Effector memory CD8-positive, alpha-beta T cell (primary cell): ENCODE measurements at regions not wholly inside any gene's neighbourhood (a gene's known extent, or its start where the extent isn't known, plus 50 kb on each side); places are given as distances from the start of the nearest gene placed in this dataset.
"Not testable (repeated sequence)": the region's sequence is repeated elsewhere in the genome, so short reads cannot be mapped to it uniquely, and the experiment has no call there.

Experiments used
- ATAC-seq: fragments of 150-1000 bp; cut with Tn5 transposase; replicated peaks from 2 replicates; pipeline ENCODE4 v1.10.0; 2021; ENCODE audit warnings: mild to moderate bottlenecking, moderate library complexity
- DNase-seq, 3 experiments: peaks; one replicate each; pipeline ENCODE4 v3.0.0; 2021
- H3K27ac Mint-ChIP-seq, 2 donors: one replicate each; pipeline ENCODE4 v1.8.0; 2022; ENCODE audit warnings: mild to moderate bottlenecking in 2 of 2, mixed read lengths in 2 of 2, moderate library complexity in 2 of 2
- H3K27me3 Mint-ChIP-seq, 2 donors: one replicate each; pipeline ENCODE4 v1.8.0; 2022; ENCODE audit warnings: mixed read lengths in 2 of 2
- H3K36me3 Mint-ChIP-seq: one replicate; pipeline ENCODE4 v1.8.0; 2022; ENCODE audit warnings: mild to moderate bottlenecking, moderate library complexity, mixed read lengths; ENCODE audit not compliant: insufficient read depth
- H3K4me1 Mint-ChIP-seq, 2 donors: one replicate each; pipeline ENCODE4 v1.8.0; 2022; ENCODE audit warnings: low read depth in 2 of 2, mixed read lengths in 2 of 2
- H3K4me3 Mint-ChIP-seq, 2 donors: one replicate each; pipeline ENCODE4 v1.8.0; 2022; ENCODE audit warnings: mild to moderate bottlenecking in 2 of 2, mixed read lengths in 2 of 2, moderate library complexity in 2 of 2
- H3K9me3 Mint-ChIP-seq, 2 donors: one replicate each; pipeline ENCODE4 v1.8.0; 2022; ENCODE audit warnings: mixed read lengths in 2 of 2

DNA sequence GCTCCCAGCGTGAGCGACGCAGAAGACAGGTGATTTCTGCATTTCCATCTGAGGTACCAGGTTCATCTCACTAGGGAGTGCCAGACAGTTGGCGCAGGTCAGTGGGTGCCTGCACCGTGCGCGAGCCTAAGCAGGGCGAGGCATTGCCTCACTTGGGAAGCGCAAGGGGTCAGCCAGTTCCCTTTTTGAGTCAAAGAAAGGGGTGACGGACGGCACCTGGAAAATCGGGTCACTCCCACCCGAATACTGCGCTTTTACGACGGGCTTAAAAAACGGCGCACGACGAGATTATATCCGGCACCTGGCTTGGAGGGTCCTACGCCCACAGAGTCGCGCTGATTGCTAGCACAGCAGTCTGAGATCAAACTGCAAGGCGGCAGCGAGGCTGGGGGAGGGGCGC lies 915.9 kb upstream of the FBXO33 start:
- H3K36me3 Mint-ChIP-seq, ATAC-seq, H3K9me3 Mint-ChIP-seq, H3K4me3 Mint-ChIP-seq, DNase-seq, H3K27ac Mint-ChIP-seq, H3K4me1 Mint-ChIP-seq, H3K27me3 Mint-ChIP-seq: not testable (repeated sequence)

DNA sequence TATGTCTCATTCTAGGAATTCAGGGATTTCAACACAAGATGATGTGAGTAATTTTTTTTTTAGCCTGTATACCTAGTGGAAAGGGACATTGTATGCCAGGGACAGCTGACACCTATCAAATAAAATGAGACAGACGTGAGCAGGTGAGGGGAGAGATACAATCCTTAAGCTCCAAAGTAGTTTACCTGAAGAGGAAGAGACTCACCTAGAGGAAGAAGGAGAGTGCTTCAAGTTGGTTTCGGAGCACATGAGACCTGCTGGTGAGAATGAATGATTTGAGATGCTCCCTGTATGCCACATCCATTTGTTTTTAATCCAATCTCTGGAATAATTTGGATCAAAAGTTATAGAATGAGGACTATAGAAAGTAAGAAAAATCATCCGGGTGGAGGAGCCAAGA lies 915.4 kb upstream of the FBXO33 start:
- Mint-ChIP-seq H3K4me3 (no peak overlapping the region), H3K27me3 (no peaks in the 10 kb centered on the region), H3K4me1 (no peaks in the 10 kb centered on the region), H3K9me3 (peaks cover 0 to 2% of the 10 kb centered on the region in 2 donors), H3K36me3 (no peaks in the 10 kb centered on the region), H3K27ac (no peak overlapping the region)
- no peak for ATAC-seq
- no peak for DNase-seq

DNA sequence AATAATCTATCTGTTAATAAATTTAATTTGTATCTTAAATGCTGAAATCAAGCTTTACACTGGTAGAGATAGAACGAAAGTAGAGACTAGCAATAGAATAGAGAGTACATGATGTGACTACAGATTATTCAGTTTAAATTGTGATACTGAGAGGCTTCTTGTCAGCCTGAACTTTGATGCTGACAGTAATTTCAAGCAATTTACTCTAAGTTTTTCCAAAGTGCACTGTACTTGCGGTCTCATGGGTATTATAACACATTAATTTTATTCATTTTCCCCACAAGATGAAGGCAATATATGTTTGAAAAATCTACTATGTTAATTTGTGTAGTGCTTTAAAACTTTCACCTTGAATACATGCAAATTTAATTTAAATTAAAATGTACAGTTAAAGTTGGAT lies 914.0 kb upstream of the FBXO33 start:
- H3K27ac Mint-ChIP-seq: no peak overlapping the region
- DNase-seq (no peak), ATAC-seq (no peak)
- no peaks in the 10 kb centered on the region for H3K4me1 Mint-ChIP-seq
- H3K9me3 Mint-ChIP-seq: peaks cover 0 to 2% of the 10 kb centered on the region in 2 donors
- no peaks in the 10 kb centered on the region for H3K27me3 Mint-ChIP-seq
- H3K36me3 Mint-ChIP-seq: no peaks in the 10 kb centered on the region
- H3K4me3 Mint-ChIP-seq: no peak overlapping the region

DNA sequence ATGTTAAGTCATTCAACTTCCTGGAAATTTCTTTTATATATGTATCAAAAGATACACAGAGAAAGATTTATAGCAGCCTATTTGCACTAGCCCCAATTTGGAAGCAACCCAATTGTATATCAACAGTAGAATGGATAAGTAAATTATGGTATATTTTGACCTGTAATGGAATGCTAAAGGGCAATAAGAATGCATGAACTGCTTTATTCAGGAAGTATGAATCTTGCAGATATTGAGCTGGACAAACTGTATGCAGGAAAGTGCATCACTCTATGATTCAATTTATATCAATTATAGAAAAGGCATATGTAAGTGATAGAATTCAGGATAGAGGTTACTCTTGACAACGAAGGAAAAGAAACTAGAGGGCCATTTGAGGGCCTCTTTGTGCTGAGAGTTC lies 913.1 kb upstream of the FBXO33 start:
- no peaks in the 10 kb centered on the region for H3K36me3 Mint-ChIP-seq
- DNase-seq (no peak), ATAC-seq (no peak)
- H3K27me3 Mint-ChIP-seq: no peaks in the 10 kb centered on the region
- H3K27ac Mint-ChIP-seq: no peak overlapping the region
- peaks cover 0 to 2% of the 10 kb centered on the region in 2 donors for H3K9me3 Mint-ChIP-seq
- no peaks in the 10 kb centered on the region for H3K4me1 Mint-ChIP-seq
- no peak overlapping the region for H3K4me3 Mint-ChIP-seq

GRCh38 chr14:40340708-40341107 lies 908.5 kb upstream of the FBXO33 start:
- no peaks in the 10 kb centered on the region for H3K36me3 Mint-ChIP-seq
- H3K27ac Mint-ChIP-seq: no peak overlapping the region
- DNase-seq (no peak), ATAC-seq (no peak)
- peaks cover 0 to 4% of the 10 kb centered on the region in 2 donors for H3K9me3 Mint-ChIP-seq
- no peaks in the 10 kb centered on the region for H3K27me3 Mint-ChIP-seq
- no peak overlapping the region for H3K4me3 Mint-ChIP-seq
- no peaks in the 10 kb centered on the region for H3K4me1 Mint-ChIP-seq

DNA sequence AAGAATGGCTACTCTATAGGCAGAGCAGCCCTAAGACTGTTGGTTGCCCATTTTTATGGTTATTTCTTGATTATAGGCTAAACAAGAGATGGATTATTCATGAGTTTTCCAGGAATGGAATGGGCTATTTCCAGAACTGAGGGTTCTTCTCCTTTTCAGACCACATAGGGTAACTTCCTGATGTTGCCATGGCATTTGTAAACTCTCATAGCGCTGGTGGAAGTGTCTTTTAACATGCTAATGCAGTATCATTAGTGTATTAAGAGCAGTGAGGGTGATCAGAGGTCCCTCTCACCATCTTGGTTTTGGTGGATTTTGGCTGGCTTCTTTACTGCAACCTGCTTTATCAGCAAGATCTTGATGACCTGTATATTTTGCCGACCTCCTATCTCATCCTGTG lies 904.6 kb upstream of the FBXO33 start:
- H3K27ac Mint-ChIP-seq: no peak overlapping the region

DNA sequence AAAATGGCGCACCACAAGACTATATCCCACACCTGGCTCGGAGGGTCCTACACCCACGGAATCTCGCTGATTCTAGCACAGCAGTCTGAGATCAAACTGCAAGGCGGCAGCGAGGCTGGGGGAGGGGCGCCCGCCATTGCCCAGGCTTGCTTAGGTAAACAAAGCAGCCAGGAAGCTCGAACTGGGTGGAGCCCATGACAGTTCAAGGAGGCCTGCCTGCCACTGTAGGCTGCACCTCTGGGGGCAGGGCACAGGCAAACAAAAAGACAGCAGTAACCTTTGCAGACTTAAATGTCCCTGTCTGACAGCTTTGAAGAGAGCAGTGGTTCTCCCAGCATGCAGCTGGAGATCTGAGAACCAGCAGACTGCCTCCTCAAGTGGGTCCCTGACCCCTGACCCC lies 894.3 kb upstream of the FBXO33 start:
- not testable (repeated sequence) for H3K27ac Mint-ChIP-seq, H3K4me1 Mint-ChIP-seq, H3K4me3 Mint-ChIP-seq, H3K9me3 Mint-ChIP-seq, ATAC-seq, DNase-seq, H3K27me3 Mint-ChIP-seq, H3K36me3 Mint-ChIP-seq

More for the DNA sequence above, 904.6 kb upstream of the FBXO33 start:
- Mint-ChIP-seq H3K9me3 (peaks cover 0 to 7% of the 10 kb centered on the region in 2 donors), H3K36me3 (no peaks in the 10 kb centered on the region), H3K27me3 (no peaks in the 10 kb centered on the region), H3K4me1 (no peaks in the 10 kb centered on the region), H3K4me3 (no peak overlapping the region)
- ATAC-seq: no peak
- DNase-seq: no peak

- DNase-seq: no peak
- Mint-ChIP-seq H3K27me3 (no peaks in the 10 kb centered on the region), H3K4me1 (no peaks in the 10 kb centered on the region), H3K27ac (no peak overlapping the region), H3K9me3 (peaks cover 7 to 10% of the 10 kb centered on the region in 2 donors), H3K4me3 (no peak overlapping the region), H3K36me3 (no peaks in the 10 kb centered on the region)
- no peak for ATAC-seq
Measured at GRCh38 chr14:40318211-40318719, 886.0 kb upstream of the FBXO33 start.

- H3K36me3 Mint-ChIP-seq: no peaks in the 10 kb centered on the region
- ATAC-seq (no peak), DNase-seq (no peak)
- peaks cover 7 to 10% of the 10 kb centered on the region in 2 donors for H3K9me3 Mint-ChIP-seq
- no peaks in the 10 kb centered on the region for H3K27me3 Mint-ChIP-seq
- no peak overlapping the region for H3K27ac Mint-ChIP-seq
- no peaks in the 10 kb centered on the region for H3K4me1 Mint-ChIP-seq
- no peak overlapping the region for H3K4me3 Mint-ChIP-seq
Measured at GRCh38 chr14:40317690-40318089, 885.5 kb upstream of the FBXO33 start.

- DNase-seq (no peak), ATAC-seq (no peak)
- no peak overlapping the region for H3K4me3 Mint-ChIP-seq
- H3K27ac Mint-ChIP-seq: no peak overlapping the region
- no peaks in the 10 kb centered on the region for H3K36me3 Mint-ChIP-seq
- no peaks in the 10 kb centered on the region for H3K4me1 Mint-ChIP-seq
- H3K27me3 Mint-ChIP-seq: no peaks in the 10 kb centered on the region
- H3K9me3 Mint-ChIP-seq: peaks cover 9 to 16% of the 10 kb centered on the region in 2 donors
Measured at GRCh38 chr14:40312296-40312695, 880.1 kb upstream of the FBXO33 start.

DNA sequence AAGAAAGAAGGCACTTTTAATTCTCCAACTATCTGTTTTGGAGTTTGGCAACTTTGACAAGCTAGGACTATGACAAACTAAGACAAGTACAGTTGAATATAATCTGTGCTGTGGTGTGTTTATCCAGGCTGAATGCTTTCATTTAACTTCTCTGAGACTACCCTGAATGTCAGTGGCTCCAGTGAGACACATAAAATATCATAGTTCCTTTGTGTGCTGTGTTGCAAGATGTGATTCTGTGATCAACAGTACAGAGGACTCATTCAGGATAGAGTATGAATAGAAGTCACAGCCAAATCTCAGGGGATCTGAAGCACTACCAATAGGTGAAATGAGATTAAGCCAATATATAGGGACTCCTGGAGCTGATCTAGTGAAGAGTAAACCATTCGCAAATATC lies 876.9 kb upstream of the FBXO33 start:
- Mint-ChIP-seq H3K27me3 (no peaks in the 10 kb centered on the region), H3K9me3 (peaks cover 9 to 24% of the 10 kb centered on the region in 2 donors), H3K36me3 (no peaks in the 10 kb centered on the region), H3K4me1 (no peaks in the 10 kb centered on the region), H3K4me3 (no peak overlapping the region), H3K27ac (no peak overlapping the region)
- ATAC-seq (no peak), DNase-seq (no peak)

DNA sequence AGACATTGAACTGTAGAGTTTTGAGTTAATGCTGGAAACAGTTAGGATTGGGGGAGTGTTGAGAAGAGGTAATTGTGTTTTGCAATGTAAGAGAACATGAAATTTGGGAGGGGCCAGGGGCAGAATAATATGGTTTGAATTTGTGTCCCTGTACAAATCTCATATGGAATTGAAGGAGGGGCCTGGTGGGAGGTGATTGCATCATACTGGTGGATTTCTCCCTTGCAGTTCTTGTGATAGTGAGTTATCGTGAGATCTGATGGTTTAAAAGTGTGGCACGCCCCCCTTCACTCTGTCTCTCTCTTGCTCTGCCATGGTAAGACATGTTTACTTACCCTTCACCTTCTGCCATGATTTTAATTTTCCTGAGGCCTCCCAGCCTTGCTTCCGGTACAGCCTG lies 876.0 kb upstream of the FBXO33 start:
- ATAC-seq (no peak), DNase-seq (no peak)
- no peaks in the 10 kb centered on the region for H3K4me1 Mint-ChIP-seq
- no peaks in the 10 kb centered on the region for H3K27me3 Mint-ChIP-seq
- H3K27ac Mint-ChIP-seq: no peak overlapping the region
- peaks cover 9 to 24% of the 10 kb centered on the region in 2 donors for H3K9me3 Mint-ChIP-seq
- H3K36me3 Mint-ChIP-seq: no peaks in the 10 kb centered on the region
- no peak overlapping the region for H3K4me3 Mint-ChIP-seq

GRCh38 chr14:40296821-40297220 lies 864.6 kb upstream of the FBXO33 start:
- Mint-ChIP-seq H3K27me3 (no peaks in the 10 kb centered on the region), H3K9me3 (peaks cover 8 to 13% of the 10 kb centered on the region in 2 donors), H3K27ac (no peak overlapping the region), H3K4me1 (no peaks in the 10 kb centered on the region), H3K36me3 (no peaks in the 10 kb centered on the region), H3K4me3 (no peak overlapping the region)
- ATAC-seq (no peak), DNase-seq (no peak)

- DNase-seq (no peak), ATAC-seq (no peak)
- H3K4me3 Mint-ChIP-seq: no peak overlapping the region
- H3K9me3 Mint-ChIP-seq: peaks cover 6 to 13% of the 10 kb centered on the region in 2 donors
- H3K27me3 Mint-ChIP-seq: no peaks in the 10 kb centered on the region
- no peaks in the 10 kb centered on the region for H3K4me1 Mint-ChIP-seq
- no peaks in the 10 kb centered on the region for H3K36me3 Mint-ChIP-seq
- no peak overlapping the region for H3K27ac Mint-ChIP-seq
Measured at GRCh38 chr14:40292664-40293063, 860.4 kb upstream of the FBXO33 start.

- no peak overlapping the region for H3K27ac Mint-ChIP-seq
- no peak for DNase-seq
- ATAC-seq: no peak
- H3K4me1 Mint-ChIP-seq: no peaks in the 10 kb centered on the region
- H3K4me3 Mint-ChIP-seq: no peak overlapping the region
- no peaks in the 10 kb centered on the region for H3K27me3 Mint-ChIP-seq
- H3K9me3 Mint-ChIP-seq: peaks cover 0 to 2% of the 10 kb centered on the region in 2 donors
- H3K36me3 Mint-ChIP-seq: no peaks in the 10 kb centered on the region
Measured at GRCh38 chr14:40282196-40282595, 850.0 kb upstream of the FBXO33 start.
